ENCODE measurements at regions not wholly inside any gene's neighbourhood (a gene's known extent, or its start where the extent isn't known, plus 50 kb on each side); places are given as distances from the start of the nearest gene placed in this dataset.
"Not testable (repeated sequence)": the region's sequence is repeated elsewhere in the genome, so short reads cannot be mapped to it uniquely, and the experiment has no call there.

- H3K27ac ChIP-seq; DNase-seq; H3K4me1 ChIP-seq; H3K36me3 ChIP-seq; intact Hi-C loops (cut with DNase I; ENCODE audit: low total_unique reads); H3K9me3 ChIP-seq; H3K4me3 ChIP-seq; H3K27me3 ChIP-seq: not testable (repeated sequence)
- 76 to 87% (median 81%) methylated on average over 3 of the region's 3 CpGs for WGBS, 5 donors
Observed at GRCh38 chr12:8351073-8351472, 104.7 kb upstream of the CLEC6A start.

- H3K9me3 ChIP-seq; H3K4me1 ChIP-seq; H3K36me3 ChIP-seq; H3K4me3 ChIP-seq; H3K27ac ChIP-seq; H3K27me3 ChIP-seq; DNase-seq; intact Hi-C loops (cut with DNase I; ENCODE audit: low total_unique reads): not testable (repeated sequence)
- WGBS, 5 donors, result 61 to 88% (median 83%) methylated on average over 1 of the region's 1 CpG
Observed at GRCh38 chr12:8354741-8355140, 101.0 kb upstream of the CLEC6A start.

GRCh38 chr12:8355531-8355930 is 100.2 kb upstream of the CLEC6A start:
- H3K36me3 ChIP-seq; H3K9me3 ChIP-seq; intact Hi-C loops (cut with DNase I; ENCODE audit: low total_unique reads); H3K27me3 ChIP-seq; H3K4me1 ChIP-seq; DNase-seq; H3K4me3 ChIP-seq; H3K27ac ChIP-seq: not testable (repeated sequence)
- 87 to 98% (median 94%) methylated on average over 4 of the region's 4 CpGs for WGBS, 5 donors

- H3K27me3 ChIP-seq; H3K9me3 ChIP-seq; H3K36me3 ChIP-seq; intact Hi-C loops (cut with DNase I; ENCODE audit: low total_unique reads); H3K4me3 ChIP-seq; H3K4me1 ChIP-seq; H3K27ac ChIP-seq: not testable (repeated sequence)
- 27 to 37% (median 35%) methylated on average over 5 of the region's 5 CpGs for WGBS, 5 donors
- DNase-seq, result peak in 1 of 2 donors; percentile 8
Observed at GRCh38 chr12:8373744-8374143, 82.0 kb upstream of the CLEC6A start.

- H3K4me3 ChIP-seq; H3K36me3 ChIP-seq; H3K27ac ChIP-seq; H3K27me3 ChIP-seq; intact Hi-C loops (cut with DNase I; ENCODE audit: low total_unique reads); H3K9me3 ChIP-seq; DNase-seq; H3K4me1 ChIP-seq: not testable (repeated sequence)
- WGBS, 5 donors, result 75 to 95% (median 80%) methylated on average over 2 to 3 of the region's 3 CpGs
Observed at GRCh38 chr12:8375122-8375521, 80.6 kb upstream of the CLEC6A start.

- WGBS, 5 donors, result 77 to 84% (median 80%) methylated on average over 6 of the region's 6 CpGs
- intact Hi-C loops (cut with DNase I; ENCODE audit: low total_unique reads); H3K27me3 ChIP-seq; H3K9me3 ChIP-seq; DNase-seq; H3K36me3 ChIP-seq; H3K4me1 ChIP-seq; H3K27ac ChIP-seq; H3K4me3 ChIP-seq: not testable (repeated sequence)
Observed at GRCh38 chr12:8377756-8378155, 78.0 kb upstream of the CLEC6A start.

GRCh38 chr12:8382556-8382955 is 73.2 kb upstream of the CLEC6A start:
- H3K27me3 ChIP-seq; intact Hi-C loops (cut with DNase I; ENCODE audit: low total_unique reads); H3K4me1 ChIP-seq; H3K36me3 ChIP-seq; DNase-seq; H3K9me3 ChIP-seq; H3K4me3 ChIP-seq; H3K27ac ChIP-seq: not testable (repeated sequence)
- WGBS, 5 donors, result 48 to 74% (median 59%) methylated on average over 4 of the region's 4 CpGs

- WGBS, 5 donors, result 92 to 94% (median 93%) methylated on average over 9 of the region's 9 CpGs
Observed at GRCh38 chr12:8384686-8385085, 71.1 kb upstream of the CLEC6A start.

GRCh38 chr12:8385431-8385830 is 70.3 kb upstream of the CLEC6A start:
- H3K4me1 ChIP-seq; H3K27ac ChIP-seq; H3K4me3 ChIP-seq; DNase-seq; H3K36me3 ChIP-seq; intact Hi-C loops (cut with DNase I; ENCODE audit: low total_unique reads); H3K9me3 ChIP-seq: not testable (repeated sequence)
- peaks cover 0 to 18% (median 6%) of the 10 kb centered on the region in 3 donors for H3K27me3 ChIP-seq
- 87 to 91% (median 89%) methylated on average over 11 to 12 of the region's 12 CpGs for WGBS, 5 donors

More at GRCh38 chr12:8384686-8385085, 71.1 kb upstream of the CLEC6A start:
- intact Hi-C loops (cut with DNase I; ENCODE audit: low total_unique reads); H3K36me3 ChIP-seq; H3K27ac ChIP-seq; H3K4me1 ChIP-seq; H3K9me3 ChIP-seq; H3K4me3 ChIP-seq; DNase-seq: not testable (repeated sequence)
- peaks cover 0 to 11% (median 0%) of the 10 kb centered on the region in 3 donors for H3K27me3 ChIP-seq

GRCh38 chr12:8386661-8387060 is 69.1 kb upstream of the CLEC6A start:
- intact Hi-C loops (cut with DNase I; ENCODE audit: low total_unique reads), result not testable (repeated sequence)

GRCh38 chr12:8389296-8389695 is 66.5 kb upstream of the CLEC6A start:
- WGBS, 5 donors, result 72 to 80% (median 75%) methylated on average over 4 to 8 of the region's 8 CpGs
- Histone ChIP-seq H3K27me3 (peaks cover 0 to 51% (median 6%) of the 10 kb centered on the region in 3 donors), H3K4me1 (peaks cover 4 to 10% (median 7%) of the 10 kb centered on the region in 4 donors)
- H3K27ac ChIP-seq; H3K9me3 ChIP-seq; DNase-seq; H3K36me3 ChIP-seq; H3K4me3 ChIP-seq; intact Hi-C loops (cut with DNase I; ENCODE audit: low total_unique reads): not testable (repeated sequence)

More at GRCh38 chr12:8386661-8387060, 69.1 kb upstream of the CLEC6A start:
- WGBS, 5 donors, result 60 to 89% (median 71%) methylated on average over 1 to 2 of the region's 2 CpGs
- peaks cover 0 to 29% (median 6%) of the 10 kb centered on the region in 3 donors for H3K27me3 ChIP-seq
- H3K4me1 ChIP-seq, result peaks cover 4 to 10% (median 7%) of the 10 kb centered on the region in 4 donors
- H3K36me3 ChIP-seq, H3K4me3 ChIP-seq, DNase-seq, H3K27ac ChIP-seq, H3K9me3 ChIP-seq: not testable (repeated sequence)

All from stomach (tissue), 8 donors.